HUDEP-2 (cell line): ENCODE measurements at regions not wholly inside any gene's neighbourhood (a gene's known extent, or its start where the extent isn't known, plus 50 kb on each side); places are given as distances from the start of the nearest gene placed in this dataset.

Source experiments
- DNase-seq, 76 experiments: peaks; one replicate each; lab custom pipeline; 2025; ENCODE audit not compliant: unreplicated experiment in 76 of 76; lab: John Stamatoyannopoulos, UW

- no peak for DNase-seq
Observed at GRCh38 chr5:112112346-112112745, 306.7 kb downstream of the EPB41L4A start.

DNA sequence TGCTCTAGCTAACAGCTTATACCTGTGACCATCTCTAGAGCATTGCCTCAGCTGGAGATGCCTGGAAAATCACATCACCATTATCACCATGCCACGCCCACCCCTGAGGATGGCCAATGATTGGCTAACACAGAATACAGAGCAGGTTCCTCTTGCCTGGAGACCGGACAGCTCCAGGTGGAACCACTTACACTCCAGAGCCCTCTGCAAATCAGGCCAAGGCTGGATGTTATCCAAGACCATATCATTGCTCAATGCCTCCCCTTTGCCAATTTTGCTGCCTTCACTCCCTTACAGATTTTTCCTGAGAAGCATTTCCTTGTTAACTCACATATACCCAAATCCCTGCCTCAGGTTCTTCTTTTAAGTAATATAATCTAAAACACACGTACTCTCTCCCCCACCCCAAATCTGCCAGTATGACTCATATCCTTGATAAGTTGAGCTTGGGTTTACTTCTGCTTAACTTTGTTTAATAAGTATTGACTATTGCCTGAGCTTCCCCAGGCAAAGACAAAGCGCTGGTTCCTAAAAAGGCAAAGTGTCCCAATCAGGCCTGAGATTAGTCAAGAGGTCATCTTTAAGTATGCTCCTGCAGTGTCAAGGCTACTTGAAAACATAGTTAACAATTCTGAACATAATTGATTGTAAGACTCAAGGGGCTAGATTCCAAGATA lies 309.6 kb downstream of the EPB41L4A start:
- DNase-seq: no peak

DNA sequence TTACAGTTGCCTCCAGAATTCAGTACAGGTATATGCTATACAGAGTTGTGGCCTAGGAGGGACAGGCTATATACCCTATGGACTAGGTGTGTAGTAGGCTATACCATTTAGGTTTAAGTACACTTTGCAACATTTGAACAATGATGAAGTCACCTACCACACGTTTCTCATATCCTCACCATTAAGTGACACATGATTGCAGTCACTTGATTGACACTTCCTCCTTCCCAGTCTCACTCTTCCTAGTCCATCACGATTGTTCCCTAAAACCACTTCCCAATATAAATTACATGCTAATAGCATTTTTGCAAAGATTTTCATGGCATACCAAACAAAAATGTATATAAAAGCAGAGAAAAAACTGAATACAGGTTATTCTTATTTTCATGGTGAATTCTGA lies 312.2 kb downstream of the EPB41L4A start:
- DNase-seq: no peak

DNA sequence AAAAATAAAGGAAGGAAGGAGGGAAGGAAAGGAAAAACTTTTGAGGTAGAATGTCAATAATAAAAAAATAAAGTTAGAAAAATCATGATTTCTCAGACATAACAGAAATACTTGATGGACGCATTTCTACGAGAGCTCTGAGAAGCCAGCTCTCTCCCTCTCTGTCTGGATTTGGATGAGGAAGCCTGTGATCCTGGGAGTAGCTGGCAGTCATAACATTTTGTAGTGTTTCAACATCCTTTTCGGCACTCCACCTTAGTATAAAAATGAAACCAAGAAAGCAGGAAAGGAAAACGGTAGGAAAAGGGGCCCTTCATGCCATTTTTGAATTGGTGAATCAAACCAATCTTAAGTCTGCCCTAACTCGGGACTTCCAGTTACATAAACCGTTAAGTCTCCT lies 321.3 kb downstream of the EPB41L4A start:
- DNase-seq: no peak

GRCh38 chr5:112087222-112087621 lies 330.2 kb upstream of the NREP start:
- DNase-seq: no peak

- no peak for DNase-seq
Observed at GRCh38 chr5:112086740-112087139, 329.7 kb upstream of the NREP start.

DNA sequence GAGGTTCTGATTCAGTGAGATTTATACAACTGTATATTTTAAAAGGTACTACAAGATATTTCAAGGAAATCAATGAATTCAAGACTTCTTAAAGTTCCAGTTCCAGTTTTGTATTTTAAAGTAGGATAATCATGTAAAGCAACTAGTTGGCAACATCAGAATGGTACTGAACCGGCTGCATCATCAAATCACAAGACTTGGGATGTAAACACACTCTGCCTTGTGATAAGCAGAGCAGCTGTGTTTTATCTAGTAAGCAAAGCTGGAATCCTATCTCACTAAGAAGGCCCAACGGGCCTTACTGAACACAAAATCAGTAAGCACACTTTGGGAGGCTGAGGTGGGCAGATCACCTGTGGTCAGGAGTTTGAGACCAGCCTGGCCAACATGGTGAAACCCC lies 327.2 kb upstream of the NREP start:
- DNase-seq: no peak

- DNase-seq: no peak
Observed at GRCh38 chr5:112083623-112084022, 326.6 kb upstream of the NREP start.

- no peak for DNase-seq
Observed at GRCh38 chr5:112077180-112077579, 320.2 kb upstream of the NREP start.

- DNase-seq: no peak
Observed at GRCh38 chr5:112070022-112070421, 313.0 kb upstream of the NREP start.

GRCh38 chr5:112069329-112069728 lies 312.3 kb upstream of the NREP start:
- no peak for DNase-seq

DNA sequence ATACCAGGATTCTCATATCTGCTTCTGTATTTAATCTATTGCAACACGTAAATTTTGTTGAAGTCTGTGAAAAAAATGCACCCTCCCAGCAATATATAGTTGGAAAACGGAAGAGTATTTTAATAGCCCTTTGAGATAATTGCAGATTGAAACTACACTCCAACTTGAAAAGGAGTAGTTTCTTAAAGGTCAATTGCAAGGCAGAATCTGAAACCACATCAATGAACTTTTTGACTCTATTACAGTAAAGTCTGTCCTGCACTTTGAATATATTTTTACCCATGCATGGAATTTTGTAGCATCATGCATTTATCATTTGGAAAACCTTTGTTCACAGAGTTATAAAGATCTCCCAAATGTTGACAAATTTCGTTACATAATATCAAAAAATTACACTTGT lies 311.6 kb upstream of the NREP start:
- no peak for DNase-seq

DNA sequence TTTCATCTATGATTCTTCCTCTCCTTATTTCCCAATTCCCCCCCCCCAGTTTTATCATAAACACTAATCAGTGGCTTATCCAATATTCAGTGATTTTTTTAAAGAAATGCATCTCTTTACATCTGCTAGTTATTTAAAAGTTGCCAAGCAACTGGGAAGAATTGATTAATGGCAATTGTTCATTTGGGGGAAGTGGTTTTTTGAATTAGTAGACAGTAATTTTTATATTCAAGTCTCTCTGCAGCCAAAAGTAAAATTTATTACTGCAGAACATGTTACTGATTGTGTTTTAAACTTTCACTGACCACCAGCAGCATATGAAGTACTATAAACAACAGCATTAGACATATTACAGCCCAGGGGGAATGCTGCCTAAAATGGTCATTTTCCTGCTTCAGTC lies 308.8 kb upstream of the NREP start:
- no peak for DNase-seq

- no peak for DNase-seq
Observed at GRCh38 chr5:112064956-112065355, 308.0 kb upstream of the NREP start.

GRCh38 chr5:112064271-112064701 lies 307.3 kb upstream of the NREP start:
- no peak for DNase-seq

DNA sequence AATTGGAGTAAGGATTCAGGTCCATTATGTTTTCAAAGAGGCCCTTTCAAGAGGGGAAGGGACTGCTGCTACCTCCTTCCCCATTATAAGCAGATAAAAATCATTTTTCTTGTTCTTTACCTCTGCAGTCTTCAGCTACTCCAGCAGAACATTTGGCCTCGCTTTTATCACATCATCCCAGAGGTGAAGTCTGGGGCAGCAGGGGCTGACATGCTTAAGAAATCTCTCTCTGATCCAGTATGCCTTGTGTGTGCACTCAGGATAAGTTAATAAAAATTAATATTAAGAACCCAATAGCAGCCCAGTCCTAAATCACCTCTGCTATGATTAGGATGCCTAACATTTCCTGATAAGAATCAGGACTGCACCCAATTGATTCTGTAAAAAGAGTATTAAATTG lies 306.9 kb upstream of the NREP start:
- DNase-seq: no peak

GRCh38 chr5:112063191-112063590 lies 306.2 kb upstream of the NREP start:
- no peak for DNase-seq

GRCh38 chr5:112062181-112062580 lies 305.2 kb upstream of the NREP start:
- no peak for DNase-seq

DNA sequence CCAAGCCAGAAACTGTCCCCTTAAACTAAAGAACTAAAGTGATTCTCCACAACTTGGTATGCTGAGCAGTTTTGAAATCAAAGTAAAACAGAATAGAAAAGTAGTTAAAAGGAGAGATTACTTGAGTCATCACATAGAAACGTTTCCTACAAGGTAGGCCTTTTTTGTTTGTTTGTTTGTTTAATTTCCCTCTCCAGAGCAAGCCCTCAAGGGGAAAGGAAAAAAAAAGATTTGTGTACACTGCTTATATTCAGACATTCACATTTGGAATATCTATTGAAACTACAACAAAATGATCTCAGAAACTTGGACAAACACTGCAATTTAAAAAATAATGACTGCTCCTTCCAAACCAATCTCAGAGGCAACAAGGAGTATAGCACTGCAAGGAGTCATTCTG lies 304.7 kb upstream of the NREP start:
- no peak for DNase-seq

DNA sequence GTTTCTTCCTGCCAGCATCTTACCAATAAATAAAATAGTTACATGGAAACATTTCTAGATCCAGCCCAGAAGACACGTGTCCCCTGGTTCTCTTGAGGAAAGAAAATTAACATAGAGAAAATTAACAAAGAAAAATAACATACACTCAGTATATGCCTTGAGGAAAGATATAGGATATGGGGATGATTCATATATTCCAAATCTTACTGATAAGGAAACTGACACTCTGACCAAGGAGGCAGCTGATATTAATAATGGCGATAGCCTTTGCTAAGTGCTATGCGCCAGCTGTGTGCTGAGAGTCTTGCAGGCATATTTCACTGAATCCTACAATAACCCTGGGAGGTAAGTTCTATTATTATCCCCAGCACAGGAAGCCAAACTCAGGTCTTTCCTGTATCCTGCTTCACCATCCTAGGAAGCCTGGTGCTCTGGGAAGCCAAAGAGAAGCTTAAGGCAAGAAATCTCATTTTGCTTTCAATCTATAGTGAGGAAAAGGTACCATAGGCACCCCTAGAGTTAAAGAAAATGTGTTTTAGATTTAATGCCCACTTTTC lies 302.7 kb upstream of the NREP start:
- DNase-seq: no peak

- DNase-seq: no peak
Observed at GRCh38 chr5:112049738-112050137, 292.7 kb upstream of the NREP start.

DNA sequence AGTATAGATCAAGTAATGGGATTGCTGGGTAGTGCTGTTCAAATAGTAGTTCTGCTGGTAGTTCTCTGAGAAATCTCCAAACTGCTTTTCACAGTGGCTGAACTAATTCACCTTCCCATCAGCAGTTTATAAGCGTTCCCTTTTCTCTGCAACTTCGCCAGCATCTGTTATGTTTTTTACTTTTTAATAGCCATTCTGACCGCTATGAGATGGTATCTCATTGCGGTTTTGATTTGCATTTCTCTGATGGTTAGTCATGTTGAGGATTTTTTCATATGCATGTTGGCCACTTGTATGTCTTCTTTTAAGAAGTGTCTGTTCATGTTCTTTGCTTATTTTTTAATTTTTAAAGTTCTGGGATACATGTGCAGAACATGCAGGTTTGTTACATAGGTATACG lies 279.2 kb upstream of the NREP start:
- no peak for DNase-seq

DNA sequence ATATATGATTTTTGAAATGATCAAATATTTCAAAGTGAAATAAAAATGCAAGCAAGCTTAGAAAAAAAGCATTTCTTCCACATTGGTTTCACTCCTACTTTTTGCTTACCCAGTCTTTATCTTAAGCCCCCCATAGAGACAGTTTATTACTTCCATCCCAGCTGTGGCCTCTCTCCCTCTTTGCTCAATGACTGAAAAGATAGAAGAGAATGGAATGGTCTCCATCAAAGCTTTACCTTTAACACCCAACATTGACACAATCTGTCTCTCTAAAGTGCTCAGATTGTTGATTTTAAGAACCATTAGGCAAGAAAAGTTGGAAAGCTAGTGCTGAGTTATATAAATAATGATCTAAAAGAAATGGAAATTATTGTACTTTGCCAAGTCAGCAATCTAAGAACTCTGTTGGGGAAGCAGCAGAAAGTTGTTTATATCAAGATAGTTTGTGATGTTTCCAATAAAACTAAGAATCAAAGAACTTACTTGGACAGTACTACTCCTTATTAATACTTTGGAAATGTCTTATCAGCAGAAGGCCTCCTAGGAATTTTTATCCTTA lies 277.5 kb upstream of the NREP start:
- DNase-seq: no peak
